IMR-90 (cell line): ENCODE measurements at regions not wholly inside any gene's neighbourhood (a gene's known extent, or its start where the extent isn't known, plus 50 kb on each side); places are given as distances from the start of the nearest gene placed in this dataset.

ENCODE experiments used
- ATAC-seq: fragments of 200-7000 bp; cut with Tn5 transposase; 2 replicates; pipeline ENCODE4 v1.9.1; 2020; ENCODE audit warnings: low read depth, mild to moderate bottlenecking, moderate library complexity
- BruUV-seq: library from RNA; stranded (reverse); fragments of 400-500 nt; replicated peaks from 2 replicates; lab custom pipeline; 2021; lab: Mats Ljungman, UMichigan
- CTCF ChIA-PET: fragments of 300-600 bp; formaldehyde crosslinking; extraction: SDS; loops from one replicate; lab custom pipeline; 2021; ENCODE audit warnings: antibody characterized with exemption; lab: Yijun Ruan, JAX
- POLR2A ChIA-PET: fragments of 300-600 bp; sonication (Branson Sonifier 250); formaldehyde crosslinking; loops from one replicate; lab custom pipeline; 2022; ENCODE audit warnings: antibody characterized with exemption; ENCODE audit not compliant: unreplicated experiment; lab: Charles Lee
- DNase-seq: peaks from one replicate; pipeline ENCODE4 v3.0.0; 2013
- H2AFZ ChIP-seq: replicated peaks from 2 replicates; pipeline ENCODE3; 2013; ENCODE audit warnings: low read length, mild to moderate bottlenecking; ENCODE audit not compliant: poor library complexity
- H2AK5ac ChIP-seq: 2 replicates; pipeline ENCODE4 v1.6.1; 2013; ENCODE audit warnings: low read depth, low read length, inconsistent platforms
- H2AK9ac ChIP-seq: replicated peaks from 2 replicates; pipeline ENCODE3; 2013; ENCODE audit warnings: mild to moderate bottlenecking, low read depth, low read length, moderate library complexity; ENCODE audit not compliant: poor library complexity
- H2BK120ac ChIP-seq: 2 replicates; pipeline ENCODE4 v1.6.1; 2013; ENCODE audit warnings: low read depth, low read length, inconsistent platforms
- H2BK15ac ChIP-seq: 3 replicates; pipeline ENCODE4 v1.6.1; 2013; ENCODE audit warnings: low read depth, low read length, inconsistent platforms
- H2BK20ac ChIP-seq: 2 replicates; pipeline ENCODE4 v1.6.1; 2013; ENCODE audit warnings: low read depth, mild to moderate bottlenecking, inconsistent platforms, low read length, moderate library complexity
- H2BK5ac ChIP-seq: 2 replicates; pipeline ENCODE4 v1.6.1; 2013; ENCODE audit warnings: mild to moderate bottlenecking, low read depth, low read length, inconsistent platforms; ENCODE audit not compliant: poor library complexity, severe bottlenecking
- H3K14ac ChIP-seq: replicated peaks from 2 replicates; pipeline ENCODE4 v1.6.1; 2013; ENCODE audit warnings: low read depth, low read length, inconsistent platforms
- H3K18ac ChIP-seq: 2 replicates; pipeline ENCODE4 v1.6.1; 2013; ENCODE audit warnings: low read depth, low read length, control low read depth
- H3K23ac ChIP-seq: 2 replicates; pipeline ENCODE4 v1.6.1; 2013; ENCODE audit warnings: low read depth, low read length, inconsistent platforms
- H3K27ac ChIP-seq: 2 replicates; pipeline ENCODE4 v1.5.1; 2013; ENCODE audit warnings: mild to moderate bottlenecking, control low read depth, low read length; ENCODE audit not compliant: insufficient read depth
- H3K27me3 ChIP-seq: 2 replicates; pipeline ENCODE4 v1.6.1; 2013; ENCODE audit warnings: low read length; ENCODE audit not compliant: control insufficient read depth, insufficient read depth
- H3K36me3 ChIP-seq: 2 replicates; pipeline ENCODE4 v1.6.1; 2013; ENCODE audit warnings: low read length, mixed read lengths; ENCODE audit not compliant: control insufficient read depth, insufficient read depth
- H3K4ac ChIP-seq: 2 replicates; pipeline ENCODE4 v1.6.1; 2013; ENCODE audit warnings: low read depth, low read length, inconsistent platforms
- H3K4me1 ChIP-seq: 2 replicates; pipeline ENCODE4 v1.6.1; 2013; ENCODE audit warnings: low read length, mixed read lengths; ENCODE audit not compliant: control insufficient read depth, insufficient read depth
- H3K4me2 ChIP-seq: 2 replicates; pipeline ENCODE4 v1.6.1; 2013; ENCODE audit warnings: low read depth, mild to moderate bottlenecking, control low read depth, low read length, moderate library complexity
- H3K4me3 ChIP-seq: 2 replicates; pipeline ENCODE4 v1.5.1; 2013; ENCODE audit warnings: low read depth, mild to moderate bottlenecking, control low read depth, low read length, moderate library complexity; ENCODE audit not compliant: insufficient read depth
- H3K56ac ChIP-seq: 2 replicates; pipeline ENCODE4 v1.6.1; 2013; ENCODE audit warnings: low read length, inconsistent platforms; ENCODE audit not compliant: insufficient read depth; ENCODE audit errors: extremely low read depth
- H3K79me1 ChIP-seq, 2 experiments: 2 replicates each; pipeline ENCODE4 v1.6.1; 2013; ENCODE audit warnings: low read length in 2 of 2, inconsistent platforms in 1 of 2, low read depth in 1 of 2
- H3K9ac ChIP-seq: 2 replicates; pipeline ENCODE4 v1.6.1; 2013; ENCODE audit warnings: low read depth, low read length, control low read depth
- H3K9me1 ChIP-seq: 2 replicates; pipeline ENCODE4 v1.6.1; 2013; ENCODE audit warnings: low read length, inconsistent platforms; ENCODE audit not compliant: insufficient read depth
- H3K9me3 ChIP-seq: 2 replicates; pipeline ENCODE4 v1.6.1; 2013; ENCODE audit warnings: low read length; ENCODE audit not compliant: control insufficient read depth, insufficient read depth
- H4K20me1 ChIP-seq: 2 replicates; pipeline ENCODE4 v1.6.1; 2013; ENCODE audit warnings: low read length, inconsistent platforms; ENCODE audit not compliant: insufficient read depth
- H4K5ac ChIP-seq: 2 replicates; pipeline ENCODE4 v1.6.1; 2013; ENCODE audit warnings: mild to moderate bottlenecking, low read depth, low read length, control low read depth
- H4K8ac ChIP-seq, 2 experiments: 2 replicates each; pipeline ENCODE4 v1.6.1; 2013; ENCODE audit warnings: low read depth in 2 of 2, low read length in 2 of 2, control low read depth in 1 of 2, inconsistent platforms in 1 of 2
- H4K91ac ChIP-seq: 2 replicates; pipeline ENCODE4 v1.6.1; 2013; ENCODE audit warnings: low read depth, low read length, inconsistent platforms; ENCODE audit not compliant: insufficient read depth
- CEBPB ChIP-seq: IDR thresholded peaks from 2 replicates; pipeline ENCODE4 v1.6.1; 2012; ENCODE audit warnings: low read depth, low read length, improper control_type of control experiment
- CTCF ChIP-seq: conservative IDR thresholded peaks from 2 replicates; pipeline ENCODE4 v1.5.1; 2012; ENCODE audit warnings: mild to moderate bottlenecking, low read depth, low read length, improper control_type of control experiment
- FOS ChIP-seq: fragments of 150-350 bp; IDR thresholded peaks from 2 replicates; pipeline ENCODE4 v1.6.1; 2016; ENCODE audit warnings: low read depth, low read length
- MAFK ChIP-seq: IDR thresholded peaks from 2 replicates; pipeline ENCODE4 v1.6.1; 2012; ENCODE audit warnings: low read depth, low read length, improper control_type of control experiment
- MXI1 ChIP-seq: IDR thresholded peaks from 2 replicates; pipeline ENCODE4 v1.6.1; 2012; ENCODE audit warnings: low read depth, mild to moderate bottlenecking, low read length, moderate library complexity, borderline replicate concordance
- NFE2L2 ChIP-seq: fragments of 150-350 bp; IDR thresholded peaks from 2 replicates; pipeline ENCODE4 v1.6.1; 2016; ENCODE audit warnings: low read depth, mild to moderate bottlenecking, low read length
- RAD21 ChIP-seq: IDR thresholded peaks from 2 replicates; pipeline ENCODE4 v1.6.1; 2012; ENCODE audit warnings: low read length, improper control_type of control experiment
- RFX5 ChIP-seq: IDR thresholded peaks from 2 replicates; pipeline ENCODE4 v1.8.0; 2012; ENCODE audit warnings: low read depth, mild to moderate bottlenecking, low read length, moderate library complexity
- USF2 ChIP-seq: fragments of 150-350 bp; IDR thresholded peaks from 2 replicates; pipeline ENCODE4 v1.6.1; 2017; ENCODE audit warnings: mild to moderate bottlenecking, antibody characterized with exemption, low read length, low read depth
- WGBS, 2 experiments: methylation state at CpG; one replicate each; pipeline versions ENCODE4 v1.1.5 to v1.1.7; 2013; ENCODE audit warnings: missing lambda C conversion rate in 2 of 2; ENCODE audit not compliant: insufficient read length in 1 of 2; ENCODE audit errors: extremely low coverage in 2 of 2; 5-methylcytosine and 5-hydroxymethylcytosine counted together
- dilution Hi-C: fragments of 300-500 bp; cut with HindIII; formaldehyde crosslinking; loops from one replicate; pipeline ENCODE4 v1.14.3; 2018; ENCODE audit warnings: low sequenced_read_pairs; ENCODE audit not compliant: unreplicated experiment
- in situ Hi-C: fragments of 300-500 bp; cut with MboI; formaldehyde crosslinking; loops from 3 replicates; pipeline ENCODE4 v1.14.3; 2019; ENCODE audit warnings: low sequenced_read_pairs, inconsistent platforms, mixed read lengths
- intact Hi-C: fragments of 100-400 bp; cut with micrococcal nuclease; formaldehyde crosslinking; loops from 2 replicates; pipeline ENCODE4 v1.10.0; 2022

- ChIA-PET CTCF (no interaction called here), POLR2A (interaction anchor here (0.6 kb wide), 1 partner anchor 60 kb away, joined by 4 read pairs; no protein-coding TSS in a partner anchor)
- H2AFZ ChIP-seq: no peak overlapping the region
- no CpG with 5 or more reads among the region's 2 CpGs for WGBS, 2 experiments
- H4K20me1 ChIP-seq: no peaks in the 10 kb centered on the region
- H2BK20ac ChIP-seq: no peak overlapping the region
- H3K4ac ChIP-seq: no peak overlapping the region
- no peak overlapping the region for H3K14ac ChIP-seq
- H4K91ac ChIP-seq: no peak overlapping the region
- in situ Hi-C loops (no loop called here), intact Hi-C loops (no loop called here), dilution Hi-C loops (no loop called here)
- no peak overlapping the region for H2BK15ac ChIP-seq
- no peak overlapping the region for H3K56ac ChIP-seq
- no peak overlapping the region for H3K23ac ChIP-seq
- no peak overlapping the region for H3K18ac ChIP-seq
- no peak overlapping the region for H3K4me2 ChIP-seq
- no peak overlapping the region for H4K8ac ChIP-seq
- DNase-seq: no peak
- H3K9me3 ChIP-seq: no peaks in the 10 kb centered on the region
- no peaks in the 10 kb centered on the region for H3K4me1 ChIP-seq
- no peak for ATAC-seq
- no peaks in the 10 kb centered on the region for H3K9me1 ChIP-seq
- H2AK5ac ChIP-seq: no peak overlapping the region
- no peak for TF ChIP-seq USF2
- no peak for TF ChIP-seq FOS
- no peak for TF ChIP-seq CTCF
- no peak for TF ChIP-seq RAD21
- TF ChIP-seq NFE2L2: no peak
- TF ChIP-seq MXI1: no peak
- TF ChIP-seq RFX5: no peak
- no peak for TF ChIP-seq CEBPB
- TF ChIP-seq MAFK: no peak
- no peaks in the 10 kb centered on the region for H3K36me3 ChIP-seq
- H3K79me1 ChIP-seq: no peaks in the 10 kb centered on the region
- H3K27ac ChIP-seq: no peak overlapping the region
- BruUV-seq: no TSS peak
- H2BK120ac ChIP-seq: no peak overlapping the region
- H3K27me3 ChIP-seq: no peaks in the 10 kb centered on the region
- no peak overlapping the region for H4K5ac ChIP-seq
- H2AK9ac ChIP-seq: no peak overlapping the region
- H3K4me3 ChIP-seq: no peak overlapping the region
- H2BK5ac ChIP-seq: no peak overlapping the region
- no peak overlapping the region for H3K9ac ChIP-seq
Observed at GRCh38 chr5:118060833-118061232, 927.5 kb downstream of the DTWD2 start.
